AG09319 (cell line): ENCODE measurements at regions not wholly inside any gene's neighbourhood (a gene's known extent, or its start where the extent isn't known, plus 50 kb on each side); places are given as distances from the start of the nearest gene placed in this dataset.

Experiments used
- DNase-seq: peaks from one replicate; pipeline ENCODE4 v3.0.0-alpha.2; 2010; ENCODE audit warnings: low read depth; ENCODE audit errors: extremely low read depth
- CTCF ChIP-seq: IDR thresholded peaks from 2 replicates; pipeline ENCODE4 v1.5.1; 2011; ENCODE audit warnings: low read depth, mild to moderate bottlenecking, inconsistent platforms, low read length, moderate library complexity

- TF ChIP-seq CTCF = no peak
- no peak for DNase-seq
These were observed 213.4 kb downstream of the SPCS3 start for GRCh38 chr4:176533159-176533558.

GRCh38 chr4:176534566-176534965 lies 214.8 kb downstream of the SPCS3 start:
- DNase-seq = peak; percentile 47

GRCh38 chr4:176538217-176538925 lies 218.6 kb downstream of the SPCS3 start:
- no peak for TF ChIP-seq CTCF
- DNase-seq = peak; percentile 31

More at GRCh38 chr4:176534566-176534965, 214.8 kb downstream of the SPCS3 start:
- no peak for TF ChIP-seq CTCF

GRCh38 chr4:176539091-176539784 lies 219.5 kb downstream of the SPCS3 start:
- DNase-seq = no peak
- no peak for TF ChIP-seq CTCF

- DNase-seq = no peak
- TF ChIP-seq CTCF = no peak
These were observed 220.0 kb downstream of the SPCS3 start for GRCh38 chr4:176539785-176540175.

GRCh38 chr4:176540814-176541213 lies 221.0 kb downstream of the SPCS3 start:
- DNase-seq = no peak
- no peak for TF ChIP-seq CTCF

GRCh38 chr4:176545872-176546271 lies 226.1 kb downstream of the SPCS3 start:
- TF ChIP-seq CTCF = no peak

More at GRCh38 chr4:176545872-176546271, 226.1 kb downstream of the SPCS3 start:
- DNase-seq = no peak
